ENCODE measurements at regions not wholly inside any gene's neighbourhood (a gene's known extent, or its start where the extent isn't known, plus 50 kb on each side); places are given as distances from the start of the nearest gene placed in this dataset.

DNA sequence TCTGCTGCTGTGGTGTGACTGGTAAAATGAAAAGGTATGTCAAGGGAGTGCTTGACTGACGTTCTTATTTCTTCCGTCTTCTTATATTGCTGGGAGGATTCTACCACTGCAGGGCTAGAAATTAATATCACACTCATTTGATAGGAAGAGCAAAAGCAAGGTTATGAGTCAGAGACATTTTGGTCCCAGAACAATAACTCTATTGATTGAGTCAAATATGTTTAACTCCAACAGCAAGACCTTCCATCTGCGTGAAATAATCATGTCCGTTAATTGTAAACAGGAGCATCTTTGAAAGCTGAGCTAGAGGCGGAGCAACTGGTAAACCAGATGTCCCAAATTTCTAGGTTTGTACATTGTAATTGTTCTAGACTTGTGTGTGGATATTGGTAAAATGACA, 1293.6 kb downstream of the AACS start:
- H3K27ac ChIP-seq (ENCODE audit: low read length), result no peak overlapping the region
- no peaks in the 10 kb centered on the region for H3K4me1 ChIP-seq (ENCODE audit: control insufficient read depth in 1 of 2, insufficient read depth in 2 of 2, low read length in 2 of 2)
- H3K9me3 ChIP-seq (ENCODE audit: control insufficient read depth in 1 of 2, low read length in 2 of 2), result peaks cover 3 to 5% of the 10 kb centered on the region in 2 donors
- no peaks in the 10 kb centered on the region for H3K36me3 ChIP-seq (ENCODE audit: control insufficient read depth in 1 of 2, insufficient read depth in 2 of 2, low read length in 2 of 2)
- H3K27me3 ChIP-seq (ENCODE audit: low read depth, low read length), result no peaks in the 10 kb centered on the region
- H3K4me3 ChIP-seq (ENCODE audit: low read depth in 1 of 2, low read length in 2 of 2), result no peak overlapping the region

DNA sequence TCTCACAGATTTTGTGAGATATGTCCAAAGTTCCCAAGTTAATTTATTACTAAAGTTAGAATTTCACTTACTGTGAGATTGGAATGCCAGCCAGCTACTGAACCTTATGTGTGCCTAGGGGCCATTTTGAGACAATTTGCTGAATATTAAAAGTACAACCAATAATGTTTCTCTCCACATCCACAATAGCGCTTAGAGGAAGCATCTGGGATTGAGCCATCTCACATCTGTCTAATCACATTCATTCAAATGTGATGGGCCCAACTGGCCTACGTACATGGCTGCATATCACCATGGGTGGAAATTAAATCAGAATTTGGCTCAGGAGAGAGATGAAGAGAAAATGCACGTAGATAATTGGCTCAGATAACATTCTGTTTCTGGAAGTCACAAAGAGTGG, 1294.0 kb downstream of the AACS start:
- H3K36me3 ChIP-seq (ENCODE audit: control insufficient read depth in 1 of 2, insufficient read depth in 2 of 2, low read length in 2 of 2), result no peaks in the 10 kb centered on the region
- H3K27ac ChIP-seq (ENCODE audit: low read length), result no peak overlapping the region
- peaks cover 3 to 5% of the 10 kb centered on the region in 2 donors for H3K9me3 ChIP-seq (ENCODE audit: control insufficient read depth in 1 of 2, low read length in 2 of 2)
- no peaks in the 10 kb centered on the region for H3K27me3 ChIP-seq (ENCODE audit: low read depth, low read length)
- H3K4me1 ChIP-seq (ENCODE audit: control insufficient read depth in 1 of 2, insufficient read depth in 2 of 2, low read length in 2 of 2), result no peaks in the 10 kb centered on the region
- H3K4me3 ChIP-seq (ENCODE audit: low read depth in 1 of 2, low read length in 2 of 2), result no peak overlapping the region

DNA sequence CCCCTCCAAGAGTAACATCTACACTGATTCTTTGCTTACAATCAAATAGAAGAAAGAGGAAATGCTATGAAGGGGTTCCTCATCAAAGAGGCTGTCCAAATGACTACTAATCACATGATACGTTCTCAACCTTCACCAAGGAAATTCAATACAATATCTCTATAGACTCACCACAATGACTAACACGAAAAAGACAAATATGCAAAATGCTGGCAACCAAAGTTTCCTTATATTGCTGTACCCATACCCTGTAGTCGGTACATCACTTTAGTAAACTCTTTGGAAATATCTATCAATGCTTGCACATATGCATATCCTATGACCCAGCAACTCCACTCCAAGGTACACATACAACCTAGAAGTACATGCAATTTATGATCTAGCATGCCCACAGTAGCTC, 1296.6 kb downstream of the AACS start:
- H3K36me3 ChIP-seq (ENCODE audit: control insufficient read depth in 1 of 2, insufficient read depth in 2 of 2, low read length in 2 of 2), result no peaks in the 10 kb centered on the region
- no peaks in the 10 kb centered on the region for H3K27me3 ChIP-seq (ENCODE audit: low read depth, low read length)
- no peak overlapping the region for H3K4me3 ChIP-seq (ENCODE audit: low read depth in 1 of 2, low read length in 2 of 2)
- peaks cover 0 to 2% of the 10 kb centered on the region in 2 donors for H3K9me3 ChIP-seq (ENCODE audit: control insufficient read depth in 1 of 2, low read length in 2 of 2)
- no peaks in the 10 kb centered on the region for H3K4me1 ChIP-seq (ENCODE audit: control insufficient read depth in 1 of 2, insufficient read depth in 2 of 2, low read length in 2 of 2)
- H3K27ac ChIP-seq (ENCODE audit: low read length), result no peak overlapping the region

DNA sequence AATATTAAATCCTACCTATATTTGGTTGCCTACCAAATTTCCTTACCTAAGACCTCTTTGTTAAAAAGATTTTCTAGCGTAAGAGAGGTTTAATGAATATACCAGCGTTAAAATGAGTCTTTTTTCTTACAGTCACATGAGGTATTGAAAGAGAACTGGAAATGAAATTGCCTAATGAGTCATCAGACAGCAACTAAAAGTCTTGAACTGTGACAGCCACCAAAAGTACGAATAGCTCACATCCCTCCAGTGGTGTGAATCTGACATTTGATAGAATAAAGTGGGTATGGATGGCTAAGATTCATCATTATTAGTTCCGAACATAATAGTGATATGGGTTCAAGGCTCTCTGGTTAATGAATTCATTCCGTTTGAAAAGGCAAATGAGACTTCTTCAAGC, 1297.3 kb downstream of the AACS start:
- Histone ChIP-seq H3K4me1 (ENCODE audit: control insufficient read depth in 1 of 2, insufficient read depth in 2 of 2, low read length in 2 of 2) (no peaks in the 10 kb centered on the region), H3K36me3 (ENCODE audit: control insufficient read depth in 1 of 2, insufficient read depth in 2 of 2, low read length in 2 of 2) (no peaks in the 10 kb centered on the region), H3K9me3 (ENCODE audit: control insufficient read depth in 1 of 2, low read length in 2 of 2) (no peaks in the 10 kb centered on the region), H3K27me3 (ENCODE audit: low read depth, low read length) (no peaks in the 10 kb centered on the region), H3K4me3 (ENCODE audit: low read depth in 1 of 2, low read length in 2 of 2) (no peak overlapping the region), H3K27ac (ENCODE audit: low read length) (no peak overlapping the region)

DNA sequence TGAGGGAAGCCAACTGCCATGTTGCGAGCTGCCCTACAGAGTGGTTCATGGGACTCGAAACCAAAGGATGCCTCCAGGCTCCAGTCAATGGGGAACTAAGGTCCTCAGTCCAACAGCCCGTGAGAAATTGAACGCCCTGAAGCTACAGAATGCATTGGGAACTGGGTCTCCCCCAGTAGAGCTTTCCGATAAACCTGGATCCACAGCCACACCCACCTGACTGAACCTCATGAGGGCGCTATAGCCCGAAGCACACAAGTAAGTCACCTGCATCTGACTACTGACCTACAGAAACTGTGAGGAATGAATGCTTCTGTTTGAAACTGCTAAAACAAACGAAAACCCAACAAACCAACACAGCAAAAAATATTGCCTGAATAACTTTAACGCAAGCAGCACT, 1297.7 kb downstream of the AACS start:
- Histone ChIP-seq H3K27ac (ENCODE audit: low read length) (no peak overlapping the region), H3K4me3 (ENCODE audit: low read depth in 1 of 2, low read length in 2 of 2) (no peak overlapping the region)

DNA sequence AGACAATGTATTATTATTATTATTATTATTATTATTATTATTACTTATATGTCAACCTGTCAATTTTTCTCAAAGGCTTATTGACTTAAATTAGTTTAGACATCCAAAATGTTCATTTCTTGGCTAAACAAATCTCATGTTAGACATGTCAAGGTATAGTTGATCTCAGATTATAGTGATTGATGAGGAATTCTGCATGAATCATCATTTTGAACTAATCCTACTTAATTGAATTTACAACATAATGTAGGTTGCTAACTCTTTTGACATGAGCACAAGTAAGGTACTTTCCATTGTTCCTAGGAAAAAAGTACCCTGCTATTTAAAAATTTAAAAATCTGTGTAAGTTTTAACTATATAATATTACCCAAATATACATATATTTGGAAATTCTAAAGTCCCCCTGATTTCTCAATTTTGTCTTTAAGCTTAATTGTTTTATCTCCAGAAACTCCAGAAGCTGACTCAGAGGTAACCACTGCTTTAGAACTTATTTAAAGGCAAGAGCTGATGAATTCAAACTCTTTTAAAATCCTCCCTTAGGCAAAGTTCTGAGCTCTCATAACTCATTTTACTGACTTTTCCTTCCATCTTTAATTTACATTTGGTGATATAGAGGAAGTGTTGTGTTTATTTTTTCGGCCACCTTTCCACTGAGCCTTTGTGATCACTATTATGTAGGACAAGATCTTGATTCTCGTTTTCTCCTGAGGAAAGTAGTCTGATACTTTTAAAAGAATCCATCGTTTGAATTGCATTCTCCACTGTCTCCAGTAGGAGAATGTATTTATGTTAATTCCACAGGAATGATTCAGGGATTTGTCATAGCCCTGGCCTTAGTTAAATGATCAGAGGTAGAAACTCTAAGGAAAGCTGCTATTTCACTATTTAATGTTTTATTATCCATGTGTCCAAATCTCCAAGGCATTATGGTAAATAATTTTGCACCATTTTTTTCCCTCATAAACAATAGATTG, 1304.5 kb downstream of the AACS start:
- no peaks in the 10 kb centered on the region for H3K9me3 ChIP-seq (ENCODE audit: control insufficient read depth in 1 of 2, low read length in 2 of 2)
- no peaks in the 10 kb centered on the region for H3K4me1 ChIP-seq (ENCODE audit: control insufficient read depth in 1 of 2, insufficient read depth in 2 of 2, low read length in 2 of 2)
- no peak overlapping the region for H3K27ac ChIP-seq (ENCODE audit: low read length)

More for the DNA sequence above, 1297.7 kb downstream of the AACS start:
- Histone ChIP-seq H3K9me3 (ENCODE audit: control insufficient read depth in 1 of 2, low read length in 2 of 2) (no peaks in the 10 kb centered on the region), H3K4me1 (ENCODE audit: control insufficient read depth in 1 of 2, insufficient read depth in 2 of 2, low read length in 2 of 2) (no peaks in the 10 kb centered on the region), H3K27me3 (ENCODE audit: low read depth, low read length) (no peaks in the 10 kb centered on the region), H3K36me3 (ENCODE audit: control insufficient read depth in 1 of 2, insufficient read depth in 2 of 2, low read length in 2 of 2) (no peaks in the 10 kb centered on the region)

DNA sequence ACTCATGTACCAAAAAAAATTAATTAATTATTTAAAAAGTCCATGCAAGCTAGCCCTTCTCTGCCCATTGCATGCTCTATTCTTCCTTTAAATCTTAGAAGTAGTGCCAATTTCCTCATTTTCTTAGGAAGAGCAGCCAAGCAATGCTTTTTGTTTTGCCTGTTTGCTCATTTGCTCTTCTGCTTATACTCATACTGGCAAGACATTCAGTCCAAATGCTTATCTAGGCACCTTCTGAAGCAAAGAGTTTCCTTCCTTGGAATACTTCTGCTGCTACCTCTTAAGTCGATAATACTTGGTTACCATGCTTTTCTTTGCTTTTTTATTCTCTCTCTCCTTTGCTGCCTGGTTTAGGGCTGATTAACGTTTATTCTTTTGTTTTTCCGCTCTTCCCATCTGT, 1318.3 kb downstream of the AACS start:
- no peaks in the 10 kb centered on the region for H3K27me3 ChIP-seq (ENCODE audit: low read depth, low read length)
- peaks cover 0 to 4% of the 10 kb centered on the region in 2 donors for H3K9me3 ChIP-seq (ENCODE audit: control insufficient read depth in 1 of 2, low read length in 2 of 2)
- H3K36me3 ChIP-seq (ENCODE audit: control insufficient read depth in 1 of 2, insufficient read depth in 2 of 2, low read length in 2 of 2), result no peaks in the 10 kb centered on the region
- H3K27ac ChIP-seq (ENCODE audit: low read length), result no peak overlapping the region
- H3K4me3 ChIP-seq (ENCODE audit: low read depth in 1 of 2, low read length in 2 of 2), result no peak overlapping the region
- H3K4me1 ChIP-seq (ENCODE audit: control insufficient read depth in 1 of 2, insufficient read depth in 2 of 2, low read length in 2 of 2), result no peaks in the 10 kb centered on the region

More for the DNA sequence above, 1304.5 kb downstream of the AACS start:
- Histone ChIP-seq H3K4me3 (ENCODE audit: low read depth in 1 of 2, low read length in 2 of 2) (no peak overlapping the region), H3K36me3 (ENCODE audit: control insufficient read depth in 1 of 2, insufficient read depth in 2 of 2, low read length in 2 of 2) (no peaks in the 10 kb centered on the region), H3K27me3 (ENCODE audit: low read depth, low read length) (no peaks in the 10 kb centered on the region)

DNA sequence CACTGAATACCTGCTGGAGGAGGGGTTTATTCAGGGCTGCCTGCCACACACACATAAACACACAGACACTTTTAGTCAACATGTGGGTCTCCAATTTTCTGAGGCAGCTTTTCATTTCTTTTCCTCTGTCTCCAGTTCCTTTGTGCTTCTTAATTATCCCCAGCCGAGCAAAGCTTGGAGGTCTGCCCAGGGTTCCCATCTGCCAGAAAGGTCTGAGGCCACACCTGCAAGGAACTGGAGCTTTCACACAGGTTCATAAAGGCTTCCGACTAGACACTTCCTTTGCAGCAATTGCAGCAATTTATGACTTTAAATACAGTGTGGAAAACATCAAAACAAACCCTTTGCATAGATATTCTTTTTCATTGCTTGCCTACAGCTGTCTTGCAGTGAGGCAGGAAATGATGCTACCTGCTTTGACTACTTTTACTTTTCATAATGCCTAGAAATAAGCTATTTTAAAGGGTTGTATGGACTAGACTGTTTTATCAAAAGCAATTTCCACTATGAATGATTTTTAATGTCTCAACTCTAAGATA, 1318.9 kb downstream of the AACS start:
- Histone ChIP-seq H3K4me1 (ENCODE audit: control insufficient read depth in 1 of 2, insufficient read depth in 2 of 2, low read length in 2 of 2) (no peaks in the 10 kb centered on the region), H3K4me3 (ENCODE audit: low read depth in 1 of 2, low read length in 2 of 2) (no peak overlapping the region), H3K27me3 (ENCODE audit: low read depth, low read length) (no peaks in the 10 kb centered on the region), H3K27ac (ENCODE audit: low read length) (no peak overlapping the region), H3K36me3 (ENCODE audit: control insufficient read depth in 1 of 2, insufficient read depth in 2 of 2, low read length in 2 of 2) (no peaks in the 10 kb centered on the region), H3K9me3 (ENCODE audit: control insufficient read depth in 1 of 2, low read length in 2 of 2) (peaks cover 0 to 4% of the 10 kb centered on the region in 2 donors)

DNA sequence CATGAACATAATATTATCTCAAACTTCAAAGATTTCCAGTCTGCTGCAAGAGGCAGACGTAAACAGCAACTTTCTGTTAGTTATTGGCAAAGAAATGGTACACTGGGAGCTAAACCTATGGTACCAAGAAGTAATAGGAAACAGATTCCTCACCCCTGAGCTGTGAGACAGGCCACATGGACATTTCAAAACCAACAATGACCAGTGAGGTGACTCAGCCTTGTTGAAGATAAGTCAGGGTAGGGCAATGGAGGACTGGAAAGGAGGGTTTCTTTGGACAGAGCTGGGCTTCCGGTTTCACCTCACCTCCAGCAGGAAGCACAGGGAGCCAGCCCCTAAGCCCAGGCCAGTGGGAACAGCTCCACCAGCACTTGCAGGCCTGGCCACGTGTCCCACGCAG, 1320.5 kb downstream of the AACS start:
- H3K4me1 ChIP-seq (ENCODE audit: control insufficient read depth in 1 of 2, insufficient read depth in 2 of 2, low read length in 2 of 2), result no peaks in the 10 kb centered on the region
- peaks cover 0 to 4% of the 10 kb centered on the region in 2 donors for H3K9me3 ChIP-seq (ENCODE audit: control insufficient read depth in 1 of 2, low read length in 2 of 2)
- H3K27ac ChIP-seq (ENCODE audit: low read length), result no peak overlapping the region
- no peaks in the 10 kb centered on the region for H3K27me3 ChIP-seq (ENCODE audit: low read depth, low read length)
- no peak overlapping the region for H3K4me3 ChIP-seq (ENCODE audit: low read depth in 1 of 2, low read length in 2 of 2)
- no peaks in the 10 kb centered on the region for H3K36me3 ChIP-seq (ENCODE audit: control insufficient read depth in 1 of 2, insufficient read depth in 2 of 2, low read length in 2 of 2)

DNA sequence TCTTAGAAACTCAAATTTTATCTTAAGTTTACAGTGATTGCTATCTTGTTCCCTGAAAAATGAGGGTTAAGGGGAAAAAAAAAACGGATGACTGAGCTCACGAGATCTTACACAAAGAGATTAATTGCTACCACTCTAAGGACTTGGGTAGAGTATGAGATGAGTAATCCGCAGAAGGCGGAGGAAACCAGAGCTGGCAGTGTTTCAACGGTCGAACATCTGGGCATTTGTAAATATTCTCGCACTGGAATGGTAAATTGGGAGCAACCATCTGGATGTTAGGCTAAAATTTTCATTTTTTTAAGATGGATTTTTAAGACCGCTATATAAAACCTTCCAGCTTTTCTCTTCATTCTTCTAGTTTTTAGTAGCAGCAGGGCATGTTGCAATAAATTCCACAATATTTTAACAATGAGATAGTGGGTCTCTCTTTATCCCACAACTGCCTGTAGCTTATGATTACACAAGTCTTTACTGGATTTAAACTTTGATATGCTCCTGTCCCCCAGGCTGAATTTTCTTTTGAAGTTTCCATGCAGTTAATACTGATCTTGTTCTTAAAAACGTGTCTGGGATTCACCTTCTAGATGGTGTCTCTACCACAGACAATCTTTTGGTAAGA, 1324.1 kb downstream of the AACS start:
- Histone ChIP-seq H3K9me3 (ENCODE audit: control insufficient read depth in 1 of 2, low read length in 2 of 2) (no peaks in the 10 kb centered on the region), H3K4me3 (ENCODE audit: low read depth in 1 of 2, low read length in 2 of 2) (no peak overlapping the region), H3K36me3 (ENCODE audit: control insufficient read depth in 1 of 2, insufficient read depth in 2 of 2, low read length in 2 of 2) (no peaks in the 10 kb centered on the region), H3K27ac (ENCODE audit: low read length) (no peak overlapping the region), H3K27me3 (ENCODE audit: low read depth, low read length) (no peaks in the 10 kb centered on the region), H3K4me1 (ENCODE audit: control insufficient read depth in 1 of 2, insufficient read depth in 2 of 2, low read length in 2 of 2) (no peaks in the 10 kb centered on the region)

DNA sequence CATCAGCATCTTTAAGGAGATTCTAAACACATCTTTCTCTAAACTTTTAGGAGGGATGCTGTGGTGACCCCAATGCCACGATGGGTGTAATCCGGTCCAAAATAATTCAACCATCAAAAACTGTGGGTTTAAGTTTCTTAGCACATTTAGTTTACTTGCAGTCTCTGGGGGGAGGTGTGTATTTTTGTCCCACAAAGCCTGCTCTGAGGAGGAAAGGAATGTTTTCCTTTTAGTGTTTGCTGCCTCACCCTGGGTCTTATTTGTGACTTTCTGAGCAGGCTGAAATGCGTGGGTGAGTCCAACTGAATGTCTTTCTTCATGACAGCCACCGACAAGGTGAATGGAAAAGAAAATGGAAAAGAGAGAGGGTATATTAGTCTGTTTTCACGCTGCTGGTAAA, 1324.7 kb downstream of the AACS start:
- H3K27me3 ChIP-seq (ENCODE audit: low read depth, low read length), result no peaks in the 10 kb centered on the region
- H3K9me3 ChIP-seq (ENCODE audit: control insufficient read depth in 1 of 2, low read length in 2 of 2), result no peaks in the 10 kb centered on the region
- no peak overlapping the region for H3K27ac ChIP-seq (ENCODE audit: low read length)
- H3K4me3 ChIP-seq (ENCODE audit: low read depth in 1 of 2, low read length in 2 of 2), result no peak overlapping the region
- no peaks in the 10 kb centered on the region for H3K36me3 ChIP-seq (ENCODE audit: control insufficient read depth in 1 of 2, insufficient read depth in 2 of 2, low read length in 2 of 2)
- no peaks in the 10 kb centered on the region for H3K4me1 ChIP-seq (ENCODE audit: control insufficient read depth in 1 of 2, insufficient read depth in 2 of 2, low read length in 2 of 2)

Measured in muscle layer of duodenum (tissue), 2 donors.